Neural cell (in vitro differentiated cells): ENCODE measurements at regions not wholly inside any gene's neighbourhood (a gene's known extent, or its start where the extent isn't known, plus 50 kb on each side); places are given as distances from the start of the nearest gene placed in this dataset.

Source experiments
- H2AFZ ChIP-seq: fragments of 200-600, 300-800 bp; sonication (generic), shearing (Covaris generic); 2 replicates; pipeline ENCODE4 v1.6.0; 2014; ENCODE audit warnings: low read depth, mild to moderate bottlenecking, antibody characterized with exemption, low read length, moderate library complexity
- H3F3A ChIP-seq: fragments of 200-600 bp; shearing (Covaris generic); 2 replicates; pipeline ENCODE4 v1.6.1; 2016; ENCODE audit warnings: mild to moderate bottlenecking, moderate library complexity, mixed read lengths, antibody characterized with exemption, low read length; ENCODE audit not compliant: insufficient read depth, poor library complexity, severe bottlenecking
- H3K27ac ChIP-seq: fragments of 200-600, 300-800 bp; sonication (generic), shearing (Covaris generic); 2 replicates; pipeline ENCODE4 v1.5.1; 2014; ENCODE audit warnings: mild to moderate bottlenecking, low read length, moderate library complexity
- H3K27me3 ChIP-seq: fragments of 300-800, 200-600 bp; sonication (generic), shearing (Covaris generic); 2 replicates; pipeline ENCODE4 v1.6.0; 2014; ENCODE audit warnings: mild to moderate bottlenecking, low read depth, low read length, moderate library complexity; ENCODE audit not compliant: insufficient read depth
- H3K36me3 ChIP-seq: fragments of 300-800, 200-600 bp; sonication (generic), shearing (Covaris generic); 2 replicates; pipeline ENCODE4 v1.5.1; 2014; ENCODE audit warnings: mild to moderate bottlenecking, antibody characterized with exemption, low read length, moderate library complexity; ENCODE audit not compliant: insufficient read depth
- H3K4me2 ChIP-seq: fragments of 300-800, 200-600 bp; sonication (generic), shearing (Covaris generic); 2 replicates; pipeline ENCODE4 v1.6.0; 2014; ENCODE audit warnings: mild to moderate bottlenecking, low read length
- H3K4me3 ChIP-seq: fragments of 300-800, 200-600 bp; sonication (generic), shearing (Covaris generic); 2 replicates; pipeline ENCODE4 v1.5.1; 2014; ENCODE audit warnings: mild to moderate bottlenecking, low read length, moderate library complexity
- H3K79me2 ChIP-seq: fragments of 200-600 bp; shearing (Covaris generic); replicated peaks from 2 replicates; pipeline ENCODE4 v1.6.0; 2014; ENCODE audit warnings: mild to moderate bottlenecking, low read length, moderate library complexity; ENCODE audit not compliant: insufficient read depth
- H3K9ac ChIP-seq: fragments of 300-800, 200-600 bp; sonication (generic), shearing (Covaris generic); 2 replicates; pipeline ENCODE4 v1.6.1; 2016; ENCODE audit warnings: mild to moderate bottlenecking, low read length, mixed read lengths
- H3K9me2 ChIP-seq: fragments of 200-600 bp; shearing (Covaris generic); 2 replicates; pipeline ENCODE4 v1.6.1; 2016; ENCODE audit warnings: mild to moderate bottlenecking, low read length, mixed read lengths; ENCODE audit not compliant: insufficient read depth
- H3K9me3 ChIP-seq: fragments of 200-600, 300-800 bp; sonication (generic), shearing (Covaris generic); 2 replicates; pipeline ENCODE4 v1.6.1; 2016; ENCODE audit warnings: mild to moderate bottlenecking, mixed run types, low read length, moderate library complexity, mixed read lengths
- H4K20me1 ChIP-seq: fragments of 200-600 bp; shearing (Covaris generic); 2 replicates; pipeline ENCODE4 v1.6.1; 2016; ENCODE audit warnings: mild to moderate bottlenecking, mixed run types; ENCODE audit not compliant: insufficient read depth
- EP300 ChIP-seq: fragments of 450-650 bp; conservative IDR thresholded peaks from 2 replicates; pipeline ENCODE4 v1.6.1; 2014; ENCODE audit warnings: antibody characterized with exemption, mild to moderate bottlenecking, moderate library complexity; ENCODE audit not compliant: poor library complexity, severe bottlenecking
- EZH2 ChIP-seq: fragments of 200-600, 300-800 bp; shearing (Covaris generic), sonication (generic); IDR thresholded peaks from 2 replicates; pipeline ENCODE4 v1.6.1; 2014; ENCODE audit warnings: antibody characterized with exemption, low read length, borderline replicate concordance, mild to moderate bottlenecking; ENCODE audit not compliant: insufficient read depth, poor library complexity, severe bottlenecking
- MXI1 ChIP-seq: fragments of 450-650 bp; conservative IDR thresholded peaks from 2 replicates; pipeline ENCODE4 v1.6.1; 2014; ENCODE audit warnings: antibody characterized with exemption, mild to moderate bottlenecking; ENCODE audit not compliant: poor library complexity, severe bottlenecking
- POLR2AphosphoS5 ChIP-seq: IDR thresholded peaks from 2 replicates; pipeline ENCODE4 v1.6.1; 2012
- RAD21 ChIP-seq: fragments of 450-650 bp; conservative IDR thresholded peaks from 2 replicates; pipeline ENCODE4 v1.6.1; 2014; ENCODE audit warnings: antibody characterized with exemption, mild to moderate bottlenecking, moderate library complexity
- SMC3 ChIP-seq: fragments of 450-650 bp; conservative IDR thresholded peaks from 2 replicates; pipeline ENCODE4 v1.6.1; 2014; ENCODE audit warnings: antibody characterized with exemption, mild to moderate bottlenecking, moderate library complexity; ENCODE audit not compliant: poor library complexity
- TAF1 ChIP-seq: IDR thresholded peaks from 2 replicates; pipeline ENCODE4 v1.6.1; 2012; ENCODE audit warnings: low read depth
- TF ChIP-seq, protein P1 (sequence below): IDR thresholded peaks from 2 replicates; pipeline ENCODE4 v1.6.1; 2012; ENCODE audit warnings: borderline replicate concordance
- TF ChIP-seq, protein P2 (sequence below): fragments of 450-650 bp; IDR thresholded peaks from 2 replicates; pipeline ENCODE4 v1.5.1; 2014; ENCODE audit warnings: antibody characterized with exemption, mild to moderate bottlenecking, moderate library complexity; ENCODE audit not compliant: poor library complexity, severe bottlenecking

DNA sequence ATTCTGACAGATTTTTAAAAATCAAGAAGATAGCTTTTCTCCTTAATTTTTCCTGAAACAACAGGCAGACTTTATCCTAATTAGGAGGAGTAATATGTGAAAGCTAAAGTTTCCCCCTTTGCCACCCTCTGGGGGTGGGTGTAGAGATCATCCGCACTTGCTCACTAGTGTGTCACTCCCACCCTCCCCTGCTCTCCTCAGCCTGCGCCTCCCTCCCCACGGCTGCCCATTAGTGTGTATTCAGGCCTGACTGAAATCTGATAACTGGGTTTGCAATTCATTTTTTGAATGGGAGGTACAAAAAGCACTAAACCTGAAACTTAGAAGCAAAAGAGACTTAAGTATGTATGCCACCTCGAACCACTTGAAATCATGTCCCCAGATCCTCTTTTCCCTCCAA is 110.4 kb upstream of the TRIM2 start:
- Histone ChIP-seq H3F3A (no peaks in the 10 kb centered on the region), H3K9me3 (no peaks in the 10 kb centered on the region), H3K9me2 (no peaks in the 10 kb centered on the region), H3K36me3 (no peaks in the 10 kb centered on the region), H3K4me2 (no peak overlapping the region), H3K79me2 (no peaks in the 10 kb centered on the region), H2AFZ (no peak overlapping the region), H3K9ac (no peak overlapping the region), H3K27me3 (no peaks in the 10 kb centered on the region), H3K27ac (no peak overlapping the region), H4K20me1 (no peaks in the 10 kb centered on the region), H3K4me3 (no peak overlapping the region)
- TF ChIP-seq, protein P1, sequence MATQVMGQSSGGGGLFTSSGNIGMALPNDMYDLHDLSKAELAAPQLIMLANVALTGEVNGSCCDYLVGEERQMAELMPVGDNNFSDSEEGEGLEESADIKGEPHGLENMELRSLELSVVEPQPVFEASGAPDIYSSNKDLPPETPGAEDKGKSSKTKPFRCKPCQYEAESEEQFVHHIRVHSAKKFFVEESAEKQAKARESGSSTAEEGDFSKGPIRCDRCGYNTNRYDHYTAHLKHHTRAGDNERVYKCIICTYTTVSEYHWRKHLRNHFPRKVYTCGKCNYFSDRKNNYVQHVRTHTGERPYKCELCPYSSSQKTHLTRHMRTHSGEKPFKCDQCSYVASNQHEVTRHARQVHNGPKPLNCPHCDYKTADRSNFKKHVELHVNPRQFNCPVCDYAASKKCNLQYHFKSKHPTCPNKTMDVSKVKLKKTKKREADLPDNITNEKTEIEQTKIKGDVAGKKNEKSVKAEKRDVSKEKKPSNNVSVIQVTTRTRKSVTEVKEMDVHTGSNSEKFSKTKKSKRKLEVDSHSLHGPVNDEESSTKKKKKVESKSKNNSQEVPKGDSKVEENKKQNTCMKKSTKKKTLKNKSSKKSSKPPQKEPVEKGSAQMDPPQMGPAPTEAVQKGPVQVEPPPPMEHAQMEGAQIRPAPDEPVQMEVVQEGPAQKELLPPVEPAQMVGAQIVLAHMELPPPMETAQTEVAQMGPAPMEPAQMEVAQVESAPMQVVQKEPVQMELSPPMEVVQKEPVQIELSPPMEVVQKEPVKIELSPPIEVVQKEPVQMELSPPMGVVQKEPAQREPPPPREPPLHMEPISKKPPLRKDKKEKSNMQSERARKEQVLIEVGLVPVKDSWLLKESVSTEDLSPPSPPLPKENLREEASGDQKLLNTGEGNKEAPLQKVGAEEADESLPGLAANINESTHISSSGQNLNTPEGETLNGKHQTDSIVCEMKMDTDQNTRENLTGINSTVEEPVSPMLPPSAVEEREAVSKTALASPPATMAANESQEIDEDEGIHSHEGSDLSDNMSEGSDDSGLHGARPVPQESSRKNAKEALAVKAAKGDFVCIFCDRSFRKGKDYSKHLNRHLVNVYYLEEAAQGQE = no peak

DNA sequence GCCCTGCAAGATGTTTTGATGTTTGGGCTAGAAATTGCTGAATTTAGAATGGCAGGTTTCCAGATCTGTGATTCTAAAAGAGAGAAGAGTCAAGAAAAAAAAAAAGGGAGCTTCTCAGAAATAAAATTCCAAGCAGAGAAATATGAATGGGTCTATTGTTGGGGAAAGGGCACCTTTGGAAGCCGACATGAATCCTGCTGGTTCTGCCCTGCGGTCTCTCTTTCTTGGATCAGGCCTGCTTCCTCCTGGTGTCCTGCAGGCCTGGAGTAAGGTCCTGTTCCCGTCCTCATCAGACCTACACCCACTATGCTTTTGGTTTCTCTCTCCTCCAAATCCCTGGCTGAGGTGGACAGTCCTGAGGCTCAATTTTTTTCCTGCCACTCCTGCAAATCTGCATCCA is 109.8 kb upstream of the TRIM2 start:
- TF ChIP-seq, protein P1 = no peak
- TF ChIP-seq EZH2 (no peak), EP300 (no peak), MXI1 (no peak), SMC3 (no peak), POLR2AphosphoS5 (no peak), RAD21 (no peak), TAF1 (no peak)
- TF ChIP-seq, protein P2, sequence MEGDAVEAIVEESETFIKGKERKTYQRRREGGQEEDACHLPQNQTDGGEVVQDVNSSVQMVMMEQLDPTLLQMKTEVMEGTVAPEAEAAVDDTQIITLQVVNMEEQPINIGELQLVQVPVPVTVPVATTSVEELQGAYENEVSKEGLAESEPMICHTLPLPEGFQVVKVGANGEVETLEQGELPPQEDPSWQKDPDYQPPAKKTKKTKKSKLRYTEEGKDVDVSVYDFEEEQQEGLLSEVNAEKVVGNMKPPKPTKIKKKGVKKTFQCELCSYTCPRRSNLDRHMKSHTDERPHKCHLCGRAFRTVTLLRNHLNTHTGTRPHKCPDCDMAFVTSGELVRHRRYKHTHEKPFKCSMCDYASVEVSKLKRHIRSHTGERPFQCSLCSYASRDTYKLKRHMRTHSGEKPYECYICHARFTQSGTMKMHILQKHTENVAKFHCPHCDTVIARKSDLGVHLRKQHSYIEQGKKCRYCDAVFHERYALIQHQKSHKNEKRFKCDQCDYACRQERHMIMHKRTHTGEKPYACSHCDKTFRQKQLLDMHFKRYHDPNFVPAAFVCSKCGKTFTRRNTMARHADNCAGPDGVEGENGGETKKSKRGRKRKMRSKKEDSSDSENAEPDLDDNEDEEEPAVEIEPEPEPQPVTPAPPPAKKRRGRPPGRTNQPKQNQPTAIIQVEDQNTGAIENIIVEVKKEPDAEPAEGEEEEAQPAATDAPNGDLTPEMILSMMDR = no peak
- no peak overlapping the region for H3K4me2 ChIP-seq
- H3K9ac ChIP-seq = no peak overlapping the region
- H3K79me2 ChIP-seq = no peaks in the 10 kb centered on the region
- no peaks in the 10 kb centered on the region for H4K20me1 ChIP-seq
- no peaks in the 10 kb centered on the region for H3K9me3 ChIP-seq
- no peaks in the 10 kb centered on the region for H3K27me3 ChIP-seq
- no peaks in the 10 kb centered on the region for H3K9me2 ChIP-seq
- H3K36me3 ChIP-seq = no peaks in the 10 kb centered on the region
- no peak overlapping the region for H2AFZ ChIP-seq
- H3F3A ChIP-seq = no peaks in the 10 kb centered on the region
- no peak overlapping the region for H3K4me3 ChIP-seq
- H3K27ac ChIP-seq = no peak overlapping the region
